Posterior cingulate gyrus (tissue), 11 donors: ENCODE measurements at regions not wholly inside any gene's neighbourhood (a gene's known extent, or its start where the extent isn't known, plus 50 kb on each side); places are given as distances from the start of the nearest gene placed in this dataset.
"Not testable (repeated sequence)": the region's sequence is repeated elsewhere in the genome, so short reads cannot be mapped to it uniquely, and the experiment has no call there.

ENCODE experiments used
- DNase-seq, 10 donors: peaks; one replicate each; pipeline versions ENCODE4 v3.0.0 to v3.0.0-alpha.2; 2020 to 2021; ENCODE audit warnings: mixed read lengths in 3 of 10
- intact Hi-C: fragments of 100-400 bp; cut with DNase I; formaldehyde crosslinking; loops from one replicate; pipeline ENCODE4 v1.15.1; 2023

DNA sequence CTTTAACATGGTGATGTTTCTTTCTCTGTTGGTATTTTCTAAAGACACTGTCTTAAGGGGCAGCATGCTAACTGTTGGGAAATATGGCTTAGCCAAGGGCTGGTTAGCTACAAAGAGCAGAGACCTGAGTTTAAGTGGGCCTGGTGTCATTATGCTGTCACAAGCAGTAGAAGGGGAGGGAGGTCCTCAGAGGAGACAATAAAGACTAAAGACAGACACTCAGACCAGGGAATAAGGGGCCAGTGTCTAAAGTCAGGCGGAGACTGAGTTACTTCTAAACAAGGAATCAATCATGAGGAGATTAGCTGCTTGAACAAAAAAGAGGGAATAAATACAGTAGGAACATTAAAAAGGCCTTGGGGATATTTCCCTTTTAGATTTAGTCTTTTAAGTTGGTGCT lies 142.7 kb upstream of the DPPA4 start:
- no peak for DNase-seq
- intact Hi-C loops, result no loop called here

GRCh38 chr3:109478614-109479013 lies 141.3 kb upstream of the DPPA4 start:
- DNase-seq, result no peak
- intact Hi-C loops, result no loop called here

GRCh38 chr3:109460961-109461360 lies 123.6 kb upstream of the DPPA4 start:
- intact Hi-C loops, result no loop called here
- DNase-seq, result no peak

DNA sequence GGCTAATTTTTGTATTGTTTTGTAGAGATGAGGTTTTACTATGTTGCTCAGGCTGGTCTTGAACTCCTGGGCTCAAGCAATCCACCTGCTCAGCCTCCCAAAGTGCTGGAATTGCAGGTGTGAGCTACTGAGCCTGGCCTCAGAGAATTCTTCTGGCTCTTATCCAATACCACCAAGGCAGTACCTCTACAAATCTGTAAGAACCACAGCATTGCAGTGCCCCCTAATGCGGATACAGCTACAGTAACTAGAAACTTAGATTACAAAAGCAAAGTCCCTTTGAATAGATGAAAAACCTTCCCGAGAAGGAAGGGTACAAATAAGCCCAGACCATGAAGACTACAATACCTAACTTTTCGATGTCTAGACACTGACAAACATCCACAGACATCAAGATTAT lies 107.9 kb upstream of the DPPA4 start:
- no peak for DNase-seq
- intact Hi-C loops, result no loop called here

DNA sequence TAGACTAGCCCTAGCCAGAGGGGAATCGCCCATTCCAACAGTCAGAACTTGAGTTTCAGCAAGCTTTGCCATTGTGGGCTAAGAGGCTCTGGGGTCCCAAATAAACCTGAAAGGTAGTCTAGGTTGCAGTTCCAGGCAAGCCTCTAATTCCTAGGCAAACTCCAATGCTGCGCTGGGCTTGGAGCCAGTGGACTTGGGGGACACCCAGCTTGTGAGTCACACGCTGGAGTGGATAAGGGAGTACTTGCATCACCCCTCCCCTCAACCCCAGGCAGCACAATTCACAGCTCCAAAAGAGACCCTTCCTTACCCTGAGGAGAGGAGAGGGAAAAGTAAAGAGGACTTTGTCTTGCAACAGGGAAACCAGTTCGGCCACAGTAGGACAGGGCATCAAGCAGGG lies 105.2 kb upstream of the DPPA4 start:
- intact Hi-C loops, result no loop called here
- no peak for DNase-seq

DNA sequence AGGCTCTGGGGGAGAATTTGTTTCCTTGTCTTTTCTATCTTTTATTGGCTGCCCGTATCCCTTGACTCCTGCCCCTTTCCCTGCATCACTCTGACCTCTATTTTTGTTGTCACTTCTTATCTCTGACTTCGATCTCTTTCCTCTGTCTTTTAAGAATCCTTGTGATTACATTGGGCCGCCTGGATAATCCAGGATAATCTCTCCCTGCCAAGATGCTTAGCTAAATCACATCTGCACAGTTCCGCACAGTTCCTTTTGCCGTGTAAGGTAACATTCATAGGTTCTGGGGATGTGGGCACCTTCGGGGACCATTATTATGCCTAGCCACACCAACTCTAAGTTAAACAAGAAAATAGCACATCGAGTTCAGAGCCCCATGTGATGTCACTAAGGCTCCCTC lies 103.0 kb upstream of the DPPA4 start:
- no peak for DNase-seq
- intact Hi-C loops, result no loop called here

- intact Hi-C loops, result no loop called here
- DNase-seq, result no peak
Observed at GRCh38 chr3:109432833-109433232, 95.5 kb upstream of the DPPA4 start.

DNA sequence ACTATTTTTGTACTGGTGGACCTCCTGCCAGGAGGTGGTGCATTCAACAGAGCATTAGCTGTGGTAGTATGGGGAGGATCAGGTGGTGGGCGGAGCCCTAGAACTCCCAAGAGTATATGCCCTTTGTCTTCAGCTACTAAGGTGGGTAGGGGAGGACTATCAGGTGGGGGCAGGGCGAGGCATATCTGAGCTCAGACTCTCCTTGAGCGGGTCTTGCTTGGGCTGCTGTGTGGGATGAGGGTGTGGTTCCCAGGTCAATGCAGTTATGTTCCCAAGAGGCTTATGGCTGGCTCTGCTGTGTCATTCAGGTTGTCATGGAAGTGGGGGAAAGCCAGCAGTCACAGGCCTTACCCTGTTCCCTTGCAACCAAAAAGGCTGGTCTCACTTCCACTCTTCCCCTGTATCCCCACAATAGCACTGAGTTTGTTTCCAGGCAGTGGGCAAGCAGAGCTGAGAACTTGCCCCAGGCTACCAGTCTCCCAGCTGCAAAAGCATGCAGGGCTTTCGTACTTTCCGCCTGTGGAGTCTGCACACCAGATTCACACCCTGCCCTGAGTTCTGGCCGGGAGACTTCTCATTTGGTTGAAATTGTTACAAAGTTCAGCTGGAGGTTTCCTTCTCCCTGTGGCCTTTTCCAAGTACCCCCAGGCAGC lies 93.7 kb upstream of the DPPA4 start:
- intact Hi-C loops, result no loop called here
- DNase-seq, result no peak

GRCh38 chr3:109413049-109413448 lies 75.7 kb upstream of the DPPA4 start:
- DNase-seq, result peak in 1 of 10 donors; percentile 33
- intact Hi-C loops, result no loop called here

DNA sequence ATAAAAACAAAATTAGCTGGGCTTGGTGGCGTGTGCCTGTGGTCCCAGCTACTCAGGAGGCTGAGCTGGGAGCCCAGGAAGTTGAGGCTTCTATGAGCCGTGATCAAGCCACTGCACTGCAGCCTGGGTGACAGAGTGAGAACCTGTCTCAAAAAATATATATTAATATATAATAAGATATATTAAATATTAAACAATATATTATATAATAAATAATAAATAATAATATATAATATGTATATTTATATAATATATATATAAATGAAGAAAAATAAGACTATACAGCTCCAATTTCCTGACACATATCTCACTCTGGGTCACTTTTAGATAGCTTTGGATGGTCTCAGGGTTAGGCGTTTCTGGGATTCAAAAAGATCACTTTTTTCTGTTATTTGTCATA lies 74.2 kb upstream of the DPPA4 start:
- peak in 1 of 10 donors; percentile 22 for DNase-seq
- intact Hi-C loops, result no loop called here

- intact Hi-C loops, result no loop called here
- no peak for DNase-seq
Observed at GRCh38 chr3:109396806-109397205, 59.5 kb upstream of the DPPA4 start.

DNA sequence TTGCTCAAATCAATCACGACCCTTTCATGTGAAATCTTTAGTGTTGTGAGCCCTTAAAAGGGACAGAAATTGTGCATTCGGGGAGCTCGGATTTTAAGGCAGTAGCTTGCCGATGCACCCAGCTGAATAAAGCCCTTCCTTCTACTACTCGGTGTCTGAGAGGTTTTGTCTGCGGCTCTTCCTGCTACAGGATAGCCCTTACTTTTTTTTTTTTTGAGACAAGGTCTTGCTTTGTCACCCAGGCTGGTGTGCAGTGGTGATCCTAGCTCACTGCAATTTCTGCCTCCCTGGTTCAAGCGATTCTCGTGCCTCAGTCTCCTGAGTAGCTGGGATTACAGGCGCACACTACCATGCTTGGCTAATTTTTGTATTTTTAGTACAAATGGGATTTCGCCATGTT lies 56.4 kb upstream of the DPPA4 start:
- peak in 1 of 10 donors; percentile 11 for DNase-seq
- intact Hi-C loops, result not testable (repeated sequence)

DNA sequence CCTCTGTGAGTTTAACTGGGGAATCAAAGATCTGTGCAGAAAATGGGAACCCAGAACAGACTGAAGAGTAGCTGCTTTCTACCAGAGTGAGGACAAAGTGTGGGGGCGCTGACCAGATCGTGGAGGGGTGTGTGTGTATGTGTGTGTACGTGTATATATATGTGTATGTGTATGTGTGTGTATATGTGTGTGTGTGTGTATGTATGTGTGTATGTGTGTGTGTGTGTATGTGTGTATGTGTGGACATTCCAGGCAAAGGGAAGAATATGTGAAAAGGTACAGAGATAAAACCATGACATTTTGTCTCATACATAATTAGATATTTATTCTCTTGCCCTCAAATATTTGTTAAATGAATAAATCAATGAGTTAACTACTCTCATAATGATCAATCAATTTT lies 54.9 kb upstream of the DPPA4 start:
- peak in 1 of 10 donors; percentile 23 for DNase-seq
- intact Hi-C loops, result no loop called here

GRCh38 chr3:109387621-109388020 lies 50.3 kb upstream of the DPPA4 start:
- DNase-seq, result no peak
- intact Hi-C loops, result no loop called here

DNA sequence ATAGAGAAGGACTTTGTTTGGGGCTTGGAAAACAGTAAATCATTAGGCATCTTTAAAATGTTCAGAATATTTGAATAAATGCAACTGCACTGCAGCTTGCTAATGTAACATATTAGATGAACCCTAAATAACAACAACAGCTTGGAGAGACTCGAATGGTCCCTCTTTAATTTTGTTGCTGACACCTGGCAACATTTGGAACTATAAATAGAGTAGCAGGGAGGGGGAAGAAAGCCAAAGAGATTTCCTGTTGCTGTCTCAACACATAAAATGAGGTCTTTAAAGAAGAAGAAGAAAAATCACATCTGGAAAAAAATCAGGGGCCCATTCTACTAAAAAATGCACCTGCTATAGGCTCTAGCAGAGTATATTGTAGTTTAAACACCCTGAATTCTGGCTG lies 49.9 kb upstream of the DPPA4 start:
- intact Hi-C loops, result no loop called here
- DNase-seq, result no peak
